ENCODE measurements at regions not wholly inside any gene's neighbourhood (a gene's known extent, or its start where the extent isn't known, plus 50 kb on each side); places are given as distances from the start of the nearest gene placed in this dataset.

DNA sequence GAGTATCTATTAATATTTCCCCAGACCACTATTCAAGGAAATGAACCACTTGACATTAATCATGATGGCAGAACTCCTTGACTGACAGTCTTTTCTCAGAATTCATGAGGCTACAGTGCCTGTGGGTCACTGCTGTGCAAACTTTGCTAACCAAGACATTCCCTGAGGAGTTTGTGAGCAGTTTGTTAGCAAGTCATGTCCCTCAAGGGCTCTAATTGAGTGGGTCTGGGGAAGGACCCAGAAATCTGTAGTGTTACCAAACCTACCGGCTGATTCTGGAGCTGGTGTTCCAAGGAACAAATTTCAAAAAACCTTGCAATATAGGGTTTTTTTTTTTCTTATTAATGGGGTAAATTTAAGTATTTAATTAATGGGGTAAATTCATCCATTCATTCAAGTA is 103.2 kb upstream of the VANGL1 start:
- ATAC-seq (ENCODE audit: insufficient number of reproducible peaks, low FRiP score, low read depth): no peak

DNA sequence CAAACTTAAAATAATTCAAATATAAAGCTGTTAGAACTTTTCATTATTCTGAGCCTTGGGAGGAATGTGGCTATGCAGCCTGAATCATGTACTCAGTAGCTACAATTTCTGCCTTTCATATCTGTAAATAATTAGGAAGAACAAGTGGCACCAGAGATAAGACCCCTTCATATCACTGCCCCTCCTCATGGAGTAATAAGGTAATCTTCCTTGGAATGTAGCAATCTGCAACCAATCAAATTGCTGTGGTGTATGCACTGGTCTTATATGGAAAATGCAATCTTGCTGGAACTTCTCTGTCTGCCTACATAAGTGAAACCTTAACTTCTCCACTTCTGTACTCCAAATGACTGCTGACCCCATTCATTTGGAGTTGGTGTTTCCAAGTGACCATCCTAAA is 104.4 kb upstream of the VANGL1 start:
- H3K27ac ChIP-seq: no peak overlapping the region
- H3K4me1 ChIP-seq (ENCODE audit: control insufficient read depth in 1 of 2, low read depth in 2 of 2): no peaks in the 10 kb centered on the region
- H3K4me3 ChIP-seq: no peak overlapping the region
- H3K36me3 ChIP-seq: no peaks in the 10 kb centered on the region
- ATAC-seq (ENCODE audit: insufficient number of reproducible peaks, low FRiP score, low read depth) (no peak), DNase-seq (ENCODE audit: low spot score) (no peak)
- H3K27me3 ChIP-seq (replicated peaks; ENCODE audit: insufficient read depth): no peaks in the 10 kb centered on the region
- TF ChIP-seq, protein P1, sequence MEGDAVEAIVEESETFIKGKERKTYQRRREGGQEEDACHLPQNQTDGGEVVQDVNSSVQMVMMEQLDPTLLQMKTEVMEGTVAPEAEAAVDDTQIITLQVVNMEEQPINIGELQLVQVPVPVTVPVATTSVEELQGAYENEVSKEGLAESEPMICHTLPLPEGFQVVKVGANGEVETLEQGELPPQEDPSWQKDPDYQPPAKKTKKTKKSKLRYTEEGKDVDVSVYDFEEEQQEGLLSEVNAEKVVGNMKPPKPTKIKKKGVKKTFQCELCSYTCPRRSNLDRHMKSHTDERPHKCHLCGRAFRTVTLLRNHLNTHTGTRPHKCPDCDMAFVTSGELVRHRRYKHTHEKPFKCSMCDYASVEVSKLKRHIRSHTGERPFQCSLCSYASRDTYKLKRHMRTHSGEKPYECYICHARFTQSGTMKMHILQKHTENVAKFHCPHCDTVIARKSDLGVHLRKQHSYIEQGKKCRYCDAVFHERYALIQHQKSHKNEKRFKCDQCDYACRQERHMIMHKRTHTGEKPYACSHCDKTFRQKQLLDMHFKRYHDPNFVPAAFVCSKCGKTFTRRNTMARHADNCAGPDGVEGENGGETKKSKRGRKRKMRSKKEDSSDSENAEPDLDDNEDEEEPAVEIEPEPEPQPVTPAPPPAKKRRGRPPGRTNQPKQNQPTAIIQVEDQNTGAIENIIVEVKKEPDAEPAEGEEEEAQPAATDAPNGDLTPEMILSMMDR (IDR thresholded peaks at IDR 0.05): no peak
- H3K9me3 ChIP-seq: no peaks in the 10 kb centered on the region

More for the DNA sequence above, 103.2 kb upstream of the VANGL1 start:
- H3K4me3 ChIP-seq: no peak overlapping the region
- no peaks in the 10 kb centered on the region for H3K27me3 ChIP-seq (replicated peaks; ENCODE audit: insufficient read depth)
- TF ChIP-seq, protein P1 (IDR thresholded peaks at IDR 0.05): no peak
- no peaks in the 10 kb centered on the region for H3K4me1 ChIP-seq (ENCODE audit: control insufficient read depth in 1 of 2, low read depth in 2 of 2)
- no peaks in the 10 kb centered on the region for H3K9me3 ChIP-seq
- no peak for DNase-seq (ENCODE audit: low spot score)
- H3K27ac ChIP-seq: no peak overlapping the region
- H3K36me3 ChIP-seq: no peaks in the 10 kb centered on the region

DNA sequence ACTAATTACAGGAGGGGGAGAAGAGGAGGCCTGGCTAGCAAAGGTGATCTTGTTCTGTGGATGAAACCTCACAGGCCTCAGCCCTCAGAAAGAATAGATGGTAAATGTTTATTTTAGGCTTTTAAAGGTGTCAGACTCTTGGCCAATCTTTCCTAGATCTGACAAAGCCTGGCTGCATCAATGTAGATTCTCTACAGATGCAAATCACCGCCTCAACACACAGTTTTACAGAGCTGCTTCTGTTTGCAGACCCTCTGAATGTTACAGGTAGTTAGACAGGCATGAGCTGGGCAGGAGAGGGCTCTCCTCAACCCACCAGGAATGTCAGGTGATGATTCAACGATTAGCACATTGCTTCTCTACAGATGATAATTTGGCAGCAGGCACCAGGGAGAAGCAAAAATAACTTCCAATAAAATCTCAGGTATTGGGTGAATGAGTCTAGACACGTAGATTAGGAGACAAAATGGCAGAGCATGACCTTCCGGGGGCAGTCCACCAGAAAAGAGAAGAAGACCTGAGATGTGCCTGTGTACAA is 105.4 kb upstream of the VANGL1 start:
- no peak overlapping the region for H3K27ac ChIP-seq
- TF ChIP-seq, protein P1 (IDR thresholded peaks at IDR 0.05): no peak
- no peak overlapping the region for H3K4me3 ChIP-seq
- H3K36me3 ChIP-seq: no peaks in the 10 kb centered on the region
- no peaks in the 10 kb centered on the region for H3K27me3 ChIP-seq (replicated peaks; ENCODE audit: insufficient read depth)
- no peak for ATAC-seq (ENCODE audit: insufficient number of reproducible peaks, low FRiP score, low read depth)
- H3K4me1 ChIP-seq (ENCODE audit: control insufficient read depth in 1 of 2, low read depth in 2 of 2): no peaks in the 10 kb centered on the region
- DNase-seq (ENCODE audit: low spot score): no peak
- H3K9me3 ChIP-seq: no peaks in the 10 kb centered on the region

DNA sequence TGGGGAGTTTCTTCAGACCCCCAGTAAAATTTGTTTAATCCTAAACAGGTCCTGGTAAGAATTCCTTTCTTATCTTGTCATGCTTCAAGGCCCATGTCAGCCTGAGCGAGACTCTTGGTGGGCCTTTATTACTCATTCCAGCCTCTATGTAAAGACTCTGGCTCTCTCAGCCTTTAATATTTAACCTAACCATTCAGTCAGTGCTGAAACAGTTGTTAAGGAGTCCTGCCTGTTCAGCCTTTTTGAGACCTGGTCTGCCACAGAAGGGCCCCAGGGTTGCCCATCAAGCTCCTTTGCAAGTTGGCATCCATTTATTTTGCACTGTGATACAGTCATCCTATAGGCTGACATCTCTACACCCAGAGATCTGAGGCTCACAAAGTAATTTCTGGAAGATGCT is 107.7 kb upstream of the VANGL1 start:
- no peak for DNase-seq (ENCODE audit: low spot score)
- no peak overlapping the region for H3K27ac ChIP-seq
- H3K4me1 ChIP-seq (ENCODE audit: control insufficient read depth in 1 of 2, low read depth in 2 of 2): no peaks in the 10 kb centered on the region
- no peaks in the 10 kb centered on the region for H3K27me3 ChIP-seq (replicated peaks; ENCODE audit: insufficient read depth)
- H3K9me3 ChIP-seq: no peaks in the 10 kb centered on the region
- H3K4me3 ChIP-seq: no peak overlapping the region
- TF ChIP-seq, protein P1 (IDR thresholded peaks at IDR 0.05): no peak
- no peaks in the 10 kb centered on the region for H3K36me3 ChIP-seq
- no peak for ATAC-seq (ENCODE audit: insufficient number of reproducible peaks, low FRiP score, low read depth)

DNA sequence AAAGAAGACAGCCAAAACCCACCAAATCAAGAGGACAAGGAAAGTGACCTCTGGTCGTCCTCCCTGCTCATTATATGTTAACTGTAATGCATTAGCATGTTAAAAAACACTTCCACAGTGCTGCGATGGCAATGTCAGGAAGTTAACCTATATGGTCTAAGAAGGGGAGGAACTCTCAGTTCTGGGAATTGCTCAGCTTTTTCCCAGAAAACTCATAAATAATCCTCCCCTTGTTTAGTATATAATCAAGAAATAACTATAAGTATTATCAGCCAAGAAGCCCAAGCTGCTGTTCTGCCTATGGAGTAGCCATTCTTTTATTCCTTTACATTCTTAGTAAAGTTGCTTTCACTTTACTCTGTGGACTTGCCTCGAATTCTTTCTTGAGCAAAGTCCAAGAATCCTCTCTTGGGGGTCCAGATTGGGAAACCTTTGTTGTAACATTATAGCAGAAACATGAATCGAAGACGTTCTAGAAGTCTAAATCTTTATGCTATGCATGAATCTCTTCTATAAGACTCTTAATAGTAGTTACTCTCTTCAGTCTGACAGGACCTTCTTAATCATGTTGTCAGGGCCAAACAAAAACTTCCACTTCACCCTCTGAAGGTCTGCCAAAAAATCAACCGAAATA is 110.0 kb upstream of the VANGL1 start:
- Histone ChIP-seq H3K9me3 (no peaks in the 10 kb centered on the region), H3K4me3 (no peak overlapping the region), H3K4me1 (ENCODE audit: control insufficient read depth in 1 of 2, low read depth in 2 of 2) (no peaks in the 10 kb centered on the region), H3K27ac (no peak overlapping the region), H3K36me3 (no peaks in the 10 kb centered on the region), H3K27me3 (replicated peaks; ENCODE audit: insufficient read depth) (no peaks in the 10 kb centered on the region)
- TF ChIP-seq, protein P1 (IDR thresholded peaks at IDR 0.05): no peak
- no peak for ATAC-seq (ENCODE audit: insufficient number of reproducible peaks, low FRiP score, low read depth)
- DNase-seq (ENCODE audit: low spot score): no peak

Data from thoracic aorta (tissue), 2 donors.